Activated B cell treated with CpG ODN at 0.5 μM for 24 hours (primary cell): ENCODE measurements at regions not wholly inside any gene's neighbourhood (a gene's known extent, or its start where the extent isn't known, plus 50 kb on each side); places are given as distances from the start of the nearest gene placed in this dataset.

Experiments
- ATAC-seq: fragments of 200-7000 bp; cut with Tn5 transposase; one replicate; pipeline ENCODE4 v1.10.0; 2021; ENCODE audit warnings: low read depth, mild to moderate bottlenecking, moderate library complexity
- CTCF ChIA-PET: fragments of 350-600 bp; sonication (Branson Sonifier 250); formaldehyde crosslinking; loops from one replicate; lab custom pipeline; 2021; ENCODE audit warnings: antibody characterized with exemption; lab: Charles Lee
- POLR2A ChIA-PET: fragments of 350-600 bp; sonication (Branson Sonifier 250); formaldehyde crosslinking; loops from one replicate; lab custom pipeline; 2021; ENCODE audit warnings: antibody characterized with exemption; lab: Charles Lee
- DNase-seq: peaks from one replicate; pipeline ENCODE4 v3.0.0; 2022
- H3K27ac Mint-ChIP-seq: one replicate; pipeline ENCODE4 v1.8.0; 2020; ENCODE audit warnings: mixed read lengths
- H3K27me3 Mint-ChIP-seq: one replicate; pipeline ENCODE4 v1.8.0; 2021; ENCODE audit warnings: mixed read lengths
- H3K36me3 Mint-ChIP-seq: one replicate; pipeline ENCODE4 v1.8.0; 2021; ENCODE audit warnings: low read depth, mixed read lengths
- H3K4me1 Mint-ChIP-seq: one replicate; pipeline ENCODE4 v1.8.0; 2021; ENCODE audit warnings: mixed read lengths
- H3K4me3 Mint-ChIP-seq: one replicate; pipeline ENCODE4 v1.8.0; 2020; ENCODE audit warnings: mild to moderate bottlenecking, mixed read lengths
- H3K9me3 Mint-ChIP-seq: one replicate; pipeline ENCODE4 v1.8.0; 2020; ENCODE audit warnings: mixed read lengths
- CTCF ChIP-seq: fragments of 200-600 bp; IDR thresholded peaks from one replicate; pipeline ENCODE4 v1.8.0; 2022; ENCODE audit warnings: antibody characterized with exemption, mild to moderate bottlenecking
- intact Hi-C: fragments of 100-400 bp; cut with micrococcal nuclease; formaldehyde crosslinking; loops from one replicate; pipeline ENCODE4 v1.15.1; 2024

GRCh38 chr9:87827341-87827740 lies 55.3 kb upstream of the SPATA31E1 start:
- H3K4me1 Mint-ChIP-seq: no peaks in the 10 kb centered on the region
- no peak overlapping the region for H3K27ac Mint-ChIP-seq
- no peak overlapping the region for H3K4me3 Mint-ChIP-seq
- H3K27me3 Mint-ChIP-seq: no peaks in the 10 kb centered on the region
- DNase-seq: no peak
- no peak for ATAC-seq
- ChIA-PET CTCF (no interaction called here), POLR2A (no interaction called here)
- no peak for TF ChIP-seq CTCF
- H3K9me3 Mint-ChIP-seq: no peaks in the 10 kb centered on the region
- H3K36me3 Mint-ChIP-seq: no peaks in the 10 kb centered on the region
- intact Hi-C loops: no loop called here

- no peak for TF ChIP-seq CTCF
- Mint-ChIP-seq H3K4me1 (no peaks in the 10 kb centered on the region), H3K27ac (no peak overlapping the region), H3K27me3 (no peaks in the 10 kb centered on the region), H3K36me3 (no peaks in the 10 kb centered on the region), H3K9me3 (no peaks in the 10 kb centered on the region), H3K4me3 (no peak overlapping the region)
- intact Hi-C loops: no loop called here
- POLR2A ChIA-PET: no interaction called here
- ATAC-seq: no peak
- no peak for DNase-seq
- CTCF ChIA-PET: no interaction called here
These were observed 52.9 kb upstream of the SPATA31E1 start for GRCh38 chr9:87829756-87830155.

GRCh38 chr9:87830446-87830845 lies 52.2 kb upstream of the SPATA31E1 start:
- no peak for ATAC-seq
- TF ChIP-seq CTCF: no peak
- POLR2A ChIA-PET: no interaction called here
- Mint-ChIP-seq H3K9me3 (no peaks in the 10 kb centered on the region), H3K27me3 (no peaks in the 10 kb centered on the region), H3K36me3 (no peaks in the 10 kb centered on the region), H3K4me3 (no peak overlapping the region), H3K27ac (no peak overlapping the region), H3K4me1 (no peaks in the 10 kb centered on the region)
- CTCF ChIA-PET: no interaction called here
- DNase-seq: no peak
- intact Hi-C loops: no loop called here

GRCh38 chr9:87831159-87831558 lies 51.5 kb upstream of the SPATA31E1 start:
- Mint-ChIP-seq H3K4me3 (no peak overlapping the region), H3K9me3 (no peaks in the 10 kb centered on the region), H3K27ac (no peak overlapping the region), H3K4me1 (no peaks in the 10 kb centered on the region), H3K27me3 (no peaks in the 10 kb centered on the region), H3K36me3 (no peaks in the 10 kb centered on the region)
- DNase-seq: no peak
- ATAC-seq: no peak
- ChIA-PET CTCF (no interaction called here), POLR2A (no interaction called here)
- intact Hi-C loops: no loop called here
- TF ChIP-seq CTCF: no peak
